ENCODE measurements at regions not wholly inside any gene's neighbourhood (a gene's known extent, or its start where the extent isn't known, plus 50 kb on each side); places are given as distances from the start of the nearest gene placed in this dataset.

DNA sequence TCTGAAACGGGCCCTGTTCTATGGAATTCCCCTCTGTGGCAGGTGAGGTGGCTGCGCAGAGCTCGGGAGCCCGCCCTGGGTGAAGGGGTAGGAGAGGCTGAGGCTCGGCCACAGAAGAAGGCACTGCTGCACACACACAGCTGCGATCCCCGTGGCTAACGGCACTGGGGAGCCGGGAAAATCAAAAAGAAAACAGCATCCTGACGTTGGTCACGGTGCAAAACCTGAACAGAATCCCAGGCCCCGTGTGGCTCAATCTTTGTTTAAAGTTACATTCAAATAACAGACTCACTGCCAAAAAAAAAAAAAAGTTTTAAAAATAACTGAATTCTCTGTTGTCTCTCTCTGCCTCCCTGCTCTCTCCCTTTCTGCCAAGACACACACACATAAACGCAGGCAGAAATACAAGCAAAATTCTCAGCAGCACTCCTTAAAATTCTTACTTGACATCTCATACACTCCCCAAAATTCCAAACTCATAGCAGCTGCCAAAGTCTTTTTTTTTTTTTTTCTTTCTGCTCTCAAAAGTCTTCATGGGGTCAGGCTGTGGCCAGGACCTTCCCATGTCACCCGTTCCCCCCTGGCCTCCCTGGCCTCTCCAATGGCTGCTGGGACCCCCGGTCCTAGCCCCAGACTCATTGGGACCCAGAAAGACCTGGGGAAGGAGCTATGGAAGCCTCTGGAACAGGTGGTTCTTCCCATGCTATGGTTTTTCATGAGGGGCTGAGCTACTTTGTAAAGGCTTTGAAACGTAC, 248.8 kb downstream of the TTLL2 start:
- no peaks in the 10 kb centered on the region for H3K79me2 ChIP-seq (ENCODE audit: insufficient read depth)
- no peak overlapping the region for H3K9ac ChIP-seq
- no peak overlapping the region for H3K27ac ChIP-seq
- in situ Hi-C loops (cut with MboI), result no loop called here
- H3K36me3 ChIP-seq (ENCODE audit: low read depth), result no peaks in the 10 kb centered on the region
- 31 to 32% methylated on average over 15 to 16 of the region's 16 CpGs for WGBS, 2 experiments (ENCODE audit: low coverage in 1 of 2, low lambda C conversion rate in 2 of 2, missing lambda C conversion rate in 2 of 2)
- H4K20me1 ChIP-seq (ENCODE audit: insufficient read depth), result no peaks in the 10 kb centered on the region
- no peaks in the 10 kb centered on the region for H3K9me3 ChIP-seq (ENCODE audit: low read depth)
- H3K9me2 ChIP-seq (ENCODE audit: insufficient read depth), result no peaks in the 10 kb centered on the region
- H3K4me2 ChIP-seq (ENCODE audit: unreplicated experiment), result no peak overlapping the region
- TF ChIP-seq EZH2 (IDR thresholded peaks at IDR 0.05; ENCODE audit: insufficient read depth, poor library complexity, severe bottlenecking) (no peak), EZH2phosphoT487 (IDR thresholded peaks at IDR 0.05; ENCODE audit: insufficient read depth, low read depth) (no peak)
- no peaks in the 10 kb centered on the region for H3K27me3 ChIP-seq (replicated peaks; ENCODE audit: insufficient read depth)
- H3F3A ChIP-seq (ENCODE audit: insufficient read depth), result no peaks in the 10 kb centered on the region
- H3K4me1 ChIP-seq (ENCODE audit: insufficient read depth), result no peaks in the 10 kb centered on the region
- H3K4me3 ChIP-seq, result no peak overlapping the region
- no peak overlapping the region for H2AFZ ChIP-seq
- DNase-seq, result no peak

DNA sequence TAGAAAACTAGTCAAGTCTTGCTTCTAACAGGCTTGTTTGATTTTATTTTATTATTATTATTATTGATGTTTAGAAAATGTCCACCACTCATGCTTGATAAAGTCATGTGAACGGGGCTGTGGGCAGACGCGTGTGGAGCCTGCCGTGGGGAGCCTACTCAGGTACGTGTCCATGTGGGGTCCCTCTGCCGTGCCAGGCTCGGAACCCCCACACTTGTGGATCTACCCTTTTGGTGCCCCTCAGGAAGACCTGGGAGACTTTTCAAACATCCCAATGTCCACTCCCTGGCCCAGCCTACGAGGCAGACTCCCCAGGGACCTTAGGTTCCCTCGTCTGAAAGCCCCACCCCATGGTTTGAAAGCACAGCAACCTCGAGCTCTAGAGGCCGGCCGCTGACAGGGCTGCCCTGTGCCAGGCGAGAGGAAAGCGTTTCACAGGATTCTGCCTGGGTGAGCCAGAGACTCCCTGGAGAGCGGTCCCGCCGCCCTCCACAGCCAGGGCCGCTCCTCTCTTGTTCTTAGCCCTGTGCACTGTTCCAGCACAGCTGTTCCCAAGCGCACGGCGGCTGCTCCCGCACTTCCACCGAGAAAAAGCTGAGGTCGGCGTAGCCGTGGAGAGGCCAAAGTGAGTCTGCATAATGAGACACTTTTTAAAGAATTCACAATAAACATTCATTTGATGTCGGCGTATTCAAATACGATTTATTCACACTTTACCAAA, 249.7 kb downstream of the TTLL2 start:
- Histone ChIP-seq H3K79me2 (ENCODE audit: insufficient read depth) (no peaks in the 10 kb centered on the region), H2AFZ (no peak overlapping the region), H3K9me3 (ENCODE audit: low read depth) (no peaks in the 10 kb centered on the region), H4K20me1 (ENCODE audit: insufficient read depth) (no peaks in the 10 kb centered on the region), H3F3A (ENCODE audit: insufficient read depth) (no peaks in the 10 kb centered on the region), H3K4me3 (no peak overlapping the region), H3K9ac (no peak overlapping the region), H3K27ac (no peak overlapping the region), H3K4me2 (ENCODE audit: unreplicated experiment) (no peak overlapping the region), H3K27me3 (replicated peaks; ENCODE audit: insufficient read depth) (no peaks in the 10 kb centered on the region), H3K9me2 (ENCODE audit: insufficient read depth) (no peaks in the 10 kb centered on the region), H3K4me1 (ENCODE audit: insufficient read depth) (no peaks in the 10 kb centered on the region), H3K36me3 (ENCODE audit: low read depth) (no peaks in the 10 kb centered on the region)
- in situ Hi-C loops (cut with MboI), result no loop called here
- WGBS, 2 experiments (ENCODE audit: low coverage in 1 of 2, low lambda C conversion rate in 2 of 2, missing lambda C conversion rate in 2 of 2), result 45 to 54% methylated on average over 29 of the region's 29 CpGs
- DNase-seq, result no peak
- no peak for TF ChIP-seq EZH2 (IDR thresholded peaks at IDR 0.05; ENCODE audit: insufficient read depth, poor library complexity, severe bottlenecking)
- TF ChIP-seq EZH2phosphoT487 (IDR thresholded peaks at IDR 0.05; ENCODE audit: insufficient read depth, low read depth), result no peak

- H3K27me3 ChIP-seq (replicated peaks; ENCODE audit: insufficient read depth), result no peaks in the 10 kb centered on the region
- H3K9ac ChIP-seq, result no peak overlapping the region
- no peak overlapping the region for H3K27ac ChIP-seq
- WGBS, 2 experiments (ENCODE audit: low coverage in 1 of 2, low lambda C conversion rate in 2 of 2, missing lambda C conversion rate in 2 of 2), result 73 to 77% methylated on average over 22 to 23 of the region's 23 CpGs
- in situ Hi-C loops (cut with MboI), result no loop called here
- no peaks in the 10 kb centered on the region for H3K36me3 ChIP-seq (ENCODE audit: low read depth)
- H3K9me2 ChIP-seq (ENCODE audit: insufficient read depth), result no peaks in the 10 kb centered on the region
- no peak for DNase-seq
- no peaks in the 10 kb centered on the region for H3K9me3 ChIP-seq (ENCODE audit: low read depth)
- no peaks in the 10 kb centered on the region for H3F3A ChIP-seq (ENCODE audit: insufficient read depth)
- H3K79me2 ChIP-seq (ENCODE audit: insufficient read depth), result no peaks in the 10 kb centered on the region
- no peak overlapping the region for H2AFZ ChIP-seq
- no peaks in the 10 kb centered on the region for H4K20me1 ChIP-seq (ENCODE audit: insufficient read depth)
- H3K4me3 ChIP-seq, result no peak overlapping the region
- no peak for TF ChIP-seq EZH2phosphoT487 (IDR thresholded peaks at IDR 0.05; ENCODE audit: insufficient read depth, low read depth)
- TF ChIP-seq EZH2 (IDR thresholded peaks at IDR 0.05; ENCODE audit: insufficient read depth, poor library complexity, severe bottlenecking), result no peak
- H3K4me2 ChIP-seq (ENCODE audit: unreplicated experiment), result no peak overlapping the region
- H3K4me1 ChIP-seq (ENCODE audit: insufficient read depth), result no peaks in the 10 kb centered on the region
Observed at GRCh38 chr6:167575158-167575696, 250.3 kb downstream of the TTLL2 start.

DNA sequence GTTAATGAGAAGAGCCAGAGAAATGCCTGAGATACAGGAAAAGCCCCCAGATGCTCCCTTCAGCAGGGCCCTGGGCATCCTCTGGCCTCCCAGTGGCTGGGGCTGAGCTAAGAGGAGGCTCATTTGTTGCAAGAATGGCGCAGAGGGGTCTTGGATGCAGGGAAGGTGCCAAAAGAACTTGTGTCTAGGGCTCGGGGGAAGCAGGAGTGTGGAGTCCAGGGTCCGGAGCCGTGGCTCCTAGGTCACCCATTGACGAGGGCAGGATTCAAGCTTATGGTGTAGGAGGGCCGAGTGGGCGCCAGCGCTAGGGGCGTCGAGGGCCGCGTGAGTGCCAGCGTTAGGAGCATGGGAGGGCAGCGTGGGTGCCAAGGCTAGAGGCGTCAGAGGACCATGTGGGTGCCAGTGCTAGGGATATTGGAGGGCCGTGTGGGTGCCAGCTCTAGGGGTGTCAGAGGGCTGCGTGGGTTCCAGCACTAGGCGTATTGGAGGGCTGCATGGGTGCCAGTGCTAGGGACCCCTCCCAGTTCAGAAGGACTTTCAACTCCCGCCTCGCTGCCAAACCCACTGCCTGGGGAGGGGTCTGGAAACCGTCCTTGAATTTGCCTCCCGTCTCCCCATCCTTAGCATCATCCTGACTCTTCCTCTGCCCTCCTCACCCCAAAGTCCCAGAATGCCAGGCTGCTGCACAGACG, 250.5 kb upstream of the AFDN start:
- no peak for DNase-seq
- Histone ChIP-seq H4K20me1 (ENCODE audit: insufficient read depth) (no peaks in the 10 kb centered on the region), H3K4me2 (ENCODE audit: unreplicated experiment) (no peak overlapping the region), H3F3A (ENCODE audit: insufficient read depth) (no peaks in the 10 kb centered on the region), H3K27me3 (replicated peaks; ENCODE audit: insufficient read depth) (no peaks in the 10 kb centered on the region), H2AFZ (no peak overlapping the region), H3K27ac (no peak overlapping the region), H3K9ac (no peak overlapping the region), H3K4me1 (ENCODE audit: insufficient read depth) (no peaks in the 10 kb centered on the region), H3K9me3 (ENCODE audit: low read depth) (no peaks in the 10 kb centered on the region), H3K36me3 (ENCODE audit: low read depth) (no peaks in the 10 kb centered on the region), H3K4me3 (no peak overlapping the region), H3K9me2 (ENCODE audit: insufficient read depth) (no peaks in the 10 kb centered on the region), H3K79me2 (ENCODE audit: insufficient read depth) (no peaks in the 10 kb centered on the region)
- in situ Hi-C loops (cut with MboI), result no loop called here
- 74 to 77% methylated on average over 22 to 23 of the region's 23 CpGs for WGBS, 2 experiments (ENCODE audit: low coverage in 1 of 2, low lambda C conversion rate in 2 of 2, missing lambda C conversion rate in 2 of 2)
- TF ChIP-seq EZH2 (IDR thresholded peaks at IDR 0.05; ENCODE audit: insufficient read depth, poor library complexity, severe bottlenecking) (no peak), EZH2phosphoT487 (IDR thresholded peaks at IDR 0.05; ENCODE audit: insufficient read depth, low read depth) (no peak)

All from GM23248 (cell line).